Hepatocyte (in vitro differentiated cells): ENCODE measurements at regions not wholly inside any gene's neighbourhood (a gene's known extent, or its start where the extent isn't known, plus 50 kb on each side); places are given as distances from the start of the nearest gene placed in this dataset.

ENCODE experiments used
- EZH2phosphoT487 ChIP-seq: fragments of 200-600 bp; sonication (generic); IDR thresholded peaks from one replicate; pipeline ENCODE4 v1.6.1; 2018; ENCODE audit warnings: antibody characterized with exemption, mild to moderate bottlenecking, low read depth, moderate library complexity; ENCODE audit not compliant: unreplicated experiment, severe bottlenecking
- TF ChIP-seq, protein P1 (sequence below): fragments of 200-600 bp; sonication (generic); IDR thresholded peaks from 2 replicates; pipeline ENCODE4 v1.5.1; 2016; ENCODE audit warnings: antibody characterized with exemption, mild to moderate bottlenecking; ENCODE audit not compliant: poor library complexity

DNA sequence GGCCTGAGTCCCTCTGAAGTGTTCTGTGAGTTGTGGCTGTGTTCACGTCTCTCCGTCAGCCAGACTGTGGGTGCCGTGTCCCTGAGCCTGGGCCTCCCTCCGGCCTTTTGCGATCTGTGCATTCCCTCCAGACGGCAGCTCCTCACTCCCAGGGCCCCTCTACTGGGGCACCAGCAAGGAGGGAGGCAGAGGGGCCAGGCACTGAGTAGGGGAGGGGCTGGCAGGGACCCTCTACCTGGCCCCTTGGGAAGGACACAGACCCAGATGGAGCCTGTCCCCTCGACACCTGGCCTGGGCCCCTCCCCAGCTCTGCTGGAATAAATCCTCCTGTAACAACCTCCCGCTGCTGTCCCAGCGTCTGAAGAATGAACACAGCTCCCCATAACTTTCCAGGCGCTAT, 110.0 kb upstream of the NKX1-1 start:
- TF ChIP-seq, protein P1, sequence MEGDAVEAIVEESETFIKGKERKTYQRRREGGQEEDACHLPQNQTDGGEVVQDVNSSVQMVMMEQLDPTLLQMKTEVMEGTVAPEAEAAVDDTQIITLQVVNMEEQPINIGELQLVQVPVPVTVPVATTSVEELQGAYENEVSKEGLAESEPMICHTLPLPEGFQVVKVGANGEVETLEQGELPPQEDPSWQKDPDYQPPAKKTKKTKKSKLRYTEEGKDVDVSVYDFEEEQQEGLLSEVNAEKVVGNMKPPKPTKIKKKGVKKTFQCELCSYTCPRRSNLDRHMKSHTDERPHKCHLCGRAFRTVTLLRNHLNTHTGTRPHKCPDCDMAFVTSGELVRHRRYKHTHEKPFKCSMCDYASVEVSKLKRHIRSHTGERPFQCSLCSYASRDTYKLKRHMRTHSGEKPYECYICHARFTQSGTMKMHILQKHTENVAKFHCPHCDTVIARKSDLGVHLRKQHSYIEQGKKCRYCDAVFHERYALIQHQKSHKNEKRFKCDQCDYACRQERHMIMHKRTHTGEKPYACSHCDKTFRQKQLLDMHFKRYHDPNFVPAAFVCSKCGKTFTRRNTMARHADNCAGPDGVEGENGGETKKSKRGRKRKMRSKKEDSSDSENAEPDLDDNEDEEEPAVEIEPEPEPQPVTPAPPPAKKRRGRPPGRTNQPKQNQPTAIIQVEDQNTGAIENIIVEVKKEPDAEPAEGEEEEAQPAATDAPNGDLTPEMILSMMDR, result no peak
- no peak for TF ChIP-seq EZH2phosphoT487
